ENCODE measurements at regions not wholly inside any gene's neighbourhood (a gene's known extent, or its start where the extent isn't known, plus 50 kb on each side); places are given as distances from the start of the nearest gene placed in this dataset.
"Not testable (repeated sequence)": the region's sequence is repeated elsewhere in the genome, so short reads cannot be mapped to it uniquely, and the experiment has no call there.

DNA sequence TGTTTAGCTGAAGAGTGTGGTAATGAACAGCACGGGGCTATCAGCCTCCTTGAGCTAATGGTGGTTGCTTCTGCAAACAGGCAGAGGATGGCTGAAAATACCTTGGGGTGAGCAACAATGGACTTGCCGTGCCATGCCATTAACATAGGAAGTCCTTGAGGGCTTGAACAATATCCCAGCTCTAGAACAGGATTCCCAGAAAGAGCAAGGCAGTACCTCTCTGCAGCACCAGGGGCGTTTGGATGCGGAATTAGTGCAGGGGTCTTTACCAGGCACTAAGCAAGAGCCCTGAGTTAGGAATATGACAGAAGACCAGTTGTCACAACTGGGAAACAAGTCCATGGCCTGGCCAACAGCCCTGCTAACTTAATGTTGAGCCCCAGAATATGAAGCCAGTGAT lies 143.2 kb upstream of the COBL start:
- no peak for DNase-seq

DNA sequence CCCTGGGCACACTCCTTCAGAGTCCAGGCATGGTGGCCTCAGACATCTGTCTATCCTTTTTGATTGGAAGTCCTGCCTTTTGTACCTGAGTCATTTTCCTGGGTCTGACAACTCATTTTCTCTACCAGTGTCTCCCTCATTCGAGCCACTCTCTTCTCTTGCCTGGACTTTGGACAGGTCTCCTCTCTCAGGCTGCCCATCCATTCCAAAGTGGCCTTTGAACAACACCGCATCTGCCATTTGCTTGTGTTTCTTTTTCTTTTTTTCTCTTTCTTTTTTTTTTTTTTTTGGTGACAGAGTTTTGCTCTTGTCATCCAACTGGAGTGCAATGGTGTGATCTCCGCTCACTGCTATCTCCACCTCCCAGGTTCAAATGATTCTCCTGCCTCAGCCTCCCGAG lies 142.1 kb upstream of the COBL start:
- no peak for DNase-seq

DNA sequence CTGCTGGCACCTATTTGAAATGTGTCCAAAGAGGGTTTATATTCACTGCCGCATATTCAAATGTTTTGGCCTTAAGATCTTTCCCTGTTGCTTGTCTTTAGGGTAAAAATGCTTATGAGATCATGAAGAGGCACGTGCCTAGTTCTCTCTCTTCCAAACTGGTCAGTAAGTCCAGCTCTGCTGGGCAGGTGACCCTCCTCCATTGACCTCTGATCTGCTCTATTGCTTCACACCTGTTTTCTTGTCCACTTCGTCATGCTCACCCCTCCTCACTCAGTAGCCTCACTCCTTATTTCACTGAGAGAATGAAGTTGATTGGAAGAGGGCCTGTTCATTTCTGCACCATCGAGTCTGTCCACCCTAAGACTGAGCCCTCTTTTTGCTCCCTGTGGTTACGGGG lies 140.5 kb upstream of the COBL start:
- DNase-seq = no peak

DNA sequence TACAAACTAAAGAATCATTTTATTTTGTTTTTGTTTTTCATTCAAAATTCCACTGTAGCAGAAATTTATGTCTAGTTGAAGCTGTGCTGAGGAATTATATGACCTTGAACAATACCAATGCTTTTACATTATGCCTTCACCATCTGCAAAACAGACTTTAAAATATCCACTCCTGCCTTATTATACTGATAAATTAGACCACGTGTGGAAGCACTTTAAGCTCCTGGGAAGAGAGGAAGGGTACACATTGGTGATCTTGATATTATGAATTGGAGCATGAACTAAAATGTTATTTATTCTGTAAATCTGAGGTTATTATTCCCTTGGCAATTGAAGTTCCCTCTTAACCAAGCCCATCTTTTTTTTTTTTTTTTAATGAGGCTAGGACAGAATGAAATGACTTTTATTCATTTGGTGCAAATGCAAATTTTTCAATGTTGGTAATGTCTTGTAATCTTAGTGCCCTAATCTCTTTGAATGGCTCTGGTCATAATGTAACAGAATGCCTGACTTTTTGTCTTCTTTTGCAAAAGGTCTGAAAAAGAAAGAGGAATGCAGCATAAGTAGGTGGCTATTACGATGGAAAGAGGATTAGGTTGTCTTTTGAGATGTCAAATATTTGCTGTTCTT lies 139.9 kb upstream of the COBL start:
- DNase-seq = no peak

DNA sequence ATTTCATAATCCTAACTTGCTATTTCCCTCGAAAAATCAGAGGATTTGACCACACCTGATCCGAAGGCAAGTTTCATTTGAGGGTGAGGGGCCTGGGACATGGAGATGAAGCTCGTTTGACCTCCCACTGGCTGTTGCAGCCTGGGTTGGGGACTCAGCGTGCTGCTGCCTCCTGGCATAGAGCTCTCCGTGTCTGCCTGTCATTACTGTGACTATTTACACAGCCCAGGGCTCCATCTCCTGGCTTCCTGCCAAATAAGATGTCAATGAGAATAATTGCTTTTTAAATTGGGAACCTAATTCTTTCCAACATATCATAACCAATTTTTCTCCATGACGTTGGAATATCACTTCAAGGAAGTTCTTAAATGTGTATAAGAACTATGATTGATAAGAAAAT lies 139.3 kb upstream of the COBL start:
- DNase-seq = no peak

DNA sequence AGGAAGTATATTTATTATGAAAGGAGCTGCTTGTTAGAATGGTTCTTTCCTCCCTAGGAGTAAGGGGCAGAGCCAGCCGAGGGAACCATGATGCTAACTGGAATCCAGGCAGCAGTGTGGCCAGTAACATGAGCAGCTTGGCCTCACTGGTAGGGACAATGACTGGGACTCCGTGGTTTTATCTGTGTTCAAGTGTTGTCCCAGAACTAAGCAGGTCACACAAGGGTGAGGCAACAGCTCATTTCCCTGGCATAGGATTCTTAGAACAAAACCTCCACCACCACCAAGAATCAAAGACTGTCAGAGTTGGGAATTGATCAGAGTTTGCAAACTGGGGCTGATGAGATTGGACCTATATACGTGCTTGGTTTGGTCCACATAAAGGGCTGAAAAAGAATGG lies 138.9 kb upstream of the COBL start:
- DNase-seq = no peak

DNA sequence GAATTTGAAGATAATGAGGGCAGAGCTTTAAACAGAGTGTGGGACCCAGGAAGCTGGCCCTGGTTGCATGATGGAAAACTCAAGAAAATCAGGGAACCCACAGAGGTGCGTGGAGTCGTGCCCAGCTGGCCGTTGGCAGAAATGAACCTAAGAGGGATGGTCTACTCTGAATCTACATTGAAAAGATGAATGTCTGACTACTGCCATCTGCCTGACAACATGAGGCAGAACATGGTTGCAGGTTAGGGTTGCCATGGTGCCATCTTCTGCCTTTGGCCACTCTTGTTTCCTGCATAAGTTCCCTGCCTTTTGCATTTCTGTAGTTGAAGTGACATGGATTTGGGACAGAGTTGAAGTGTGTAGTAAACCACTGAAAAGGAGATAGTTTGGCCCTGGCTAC lies 138.5 kb upstream of the COBL start:
- no peak for DNase-seq

DNA sequence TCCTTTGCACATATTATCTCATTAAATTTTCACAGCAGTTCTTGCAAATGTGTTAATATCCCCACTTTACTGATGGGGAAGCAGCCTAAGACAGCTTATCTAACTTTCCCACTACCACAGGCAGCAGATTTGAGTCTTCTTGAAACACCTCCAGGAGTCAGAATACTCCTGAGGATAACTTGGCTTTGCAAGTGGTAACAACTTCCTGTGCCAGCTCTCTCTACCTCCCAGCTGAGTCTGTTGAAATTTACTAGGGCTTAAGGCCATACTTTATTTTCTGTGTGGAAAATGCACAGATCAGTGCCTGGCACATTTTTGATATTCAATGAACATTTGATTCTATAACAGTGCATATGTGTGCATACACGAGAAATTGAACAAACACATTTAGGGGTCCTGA lies 136.1 kb upstream of the COBL start:
- no peak for DNase-seq

DNA sequence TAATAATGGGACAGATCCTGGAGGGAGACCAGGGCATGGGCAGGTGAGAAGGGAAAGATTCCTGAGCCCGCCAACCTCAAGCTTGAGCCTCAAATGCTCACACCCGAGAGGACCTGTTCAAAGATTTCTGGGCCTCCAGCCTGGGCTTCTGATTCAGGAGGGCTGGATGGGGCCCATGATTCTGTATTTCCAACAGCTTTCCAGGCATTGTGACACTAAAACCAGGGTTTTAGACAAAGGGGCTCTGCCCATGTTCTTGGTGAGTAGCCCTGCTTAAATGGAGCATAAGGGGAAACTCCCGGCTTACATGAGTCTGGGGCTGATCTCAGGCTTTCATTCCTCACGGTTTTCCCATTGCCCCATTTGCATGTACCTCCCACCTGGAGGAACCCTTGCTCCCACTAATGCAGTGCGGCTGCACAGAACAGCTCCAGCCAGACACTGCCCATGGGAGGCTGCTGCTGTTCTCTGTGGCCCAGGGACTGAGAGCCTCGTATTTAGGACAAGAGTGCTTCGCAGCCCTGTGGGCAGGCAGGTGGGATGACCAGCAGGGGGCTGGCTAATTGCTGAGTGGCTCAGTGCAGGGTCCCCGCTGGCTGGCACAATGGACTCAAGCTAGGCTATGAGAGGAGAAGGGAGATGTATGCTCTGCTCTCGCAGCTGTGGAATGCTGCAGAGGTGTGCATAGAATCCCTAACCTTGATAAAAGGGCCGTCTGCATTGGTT lies 135.3 kb upstream of the COBL start:
- DNase-seq = no peak

DNA sequence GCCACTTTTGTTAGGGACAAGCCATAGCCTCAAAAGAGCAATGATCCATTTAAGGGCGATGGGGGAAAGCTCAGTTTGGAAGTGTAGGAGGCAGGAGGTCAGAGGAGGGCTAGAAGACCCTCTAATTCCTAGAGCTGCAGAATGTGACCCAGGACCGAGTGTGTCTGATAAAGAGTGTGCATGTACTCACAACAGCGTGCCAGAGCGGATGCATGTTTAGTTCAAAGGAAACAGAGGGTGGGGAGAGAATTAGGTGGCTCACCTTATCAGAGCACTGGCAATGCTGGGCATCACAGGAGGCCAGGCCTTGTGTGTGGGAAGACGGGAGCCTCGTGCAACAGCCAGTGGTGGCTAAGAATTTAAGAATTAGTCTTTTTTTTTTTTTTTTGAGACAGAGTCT lies 133.9 kb upstream of the COBL start:
- no peak for DNase-seq

DNA sequence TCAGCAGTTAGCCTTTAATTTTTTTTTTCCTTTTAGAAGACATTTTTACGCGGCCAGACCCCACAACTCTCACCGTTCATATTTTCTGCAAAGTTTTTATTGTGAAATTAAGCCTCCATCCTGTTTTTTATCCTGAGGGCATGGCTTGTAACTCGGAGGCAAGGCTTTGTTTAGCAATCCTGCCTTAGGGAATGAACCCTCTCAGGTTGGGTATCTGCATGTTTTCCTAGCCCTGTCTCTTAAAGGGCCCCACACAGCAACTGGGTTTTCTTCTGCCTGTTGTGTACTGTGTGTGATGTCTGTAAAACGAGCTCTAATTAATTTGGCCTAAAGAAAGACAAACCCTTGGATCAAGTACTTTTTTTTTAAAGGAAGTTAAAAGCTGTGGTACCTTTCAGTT lies 130.2 kb upstream of the COBL start:
- no peak for DNase-seq

DNA sequence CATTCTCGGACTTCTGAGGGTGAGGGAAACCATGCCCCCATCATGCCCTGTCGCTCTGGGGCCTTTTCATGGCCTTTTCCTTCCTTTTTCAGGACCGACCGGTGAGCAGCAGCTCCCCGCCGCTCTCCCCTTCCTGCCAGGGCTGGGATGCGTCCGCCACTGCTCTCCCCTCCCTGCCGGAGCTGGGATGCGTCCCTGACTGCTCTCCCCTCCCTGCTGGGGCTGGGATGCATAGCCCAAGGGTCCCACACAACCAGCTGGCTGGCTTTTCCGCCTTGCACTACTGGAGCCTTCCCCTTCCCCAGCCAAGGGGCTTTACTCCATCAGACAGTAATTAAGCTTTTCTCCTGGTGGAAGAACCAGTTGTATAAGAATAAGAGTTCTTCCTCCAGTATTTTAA lies 129.7 kb upstream of the COBL start:
- DNase-seq = no peak

DNA sequence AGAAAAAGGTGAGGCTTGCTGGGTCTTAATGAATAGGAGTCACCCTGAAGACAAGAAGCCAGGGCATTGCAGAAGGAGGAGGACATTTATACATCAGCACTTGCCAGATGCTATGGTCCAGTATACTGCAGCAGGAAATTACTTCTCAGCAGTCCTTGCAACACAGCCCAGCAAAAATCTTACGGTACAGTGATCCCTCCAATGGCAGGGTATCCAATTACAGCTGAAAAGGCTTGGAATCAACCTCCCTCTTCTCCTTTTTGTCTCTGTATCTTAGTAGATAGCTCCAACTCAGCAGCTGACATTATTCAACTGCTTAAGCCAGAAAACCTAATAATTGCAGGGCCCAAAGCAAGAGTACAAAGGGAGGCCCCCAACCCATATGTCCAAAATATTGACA lies 128.3 kb upstream of the COBL start:
- DNase-seq = no peak

DNA sequence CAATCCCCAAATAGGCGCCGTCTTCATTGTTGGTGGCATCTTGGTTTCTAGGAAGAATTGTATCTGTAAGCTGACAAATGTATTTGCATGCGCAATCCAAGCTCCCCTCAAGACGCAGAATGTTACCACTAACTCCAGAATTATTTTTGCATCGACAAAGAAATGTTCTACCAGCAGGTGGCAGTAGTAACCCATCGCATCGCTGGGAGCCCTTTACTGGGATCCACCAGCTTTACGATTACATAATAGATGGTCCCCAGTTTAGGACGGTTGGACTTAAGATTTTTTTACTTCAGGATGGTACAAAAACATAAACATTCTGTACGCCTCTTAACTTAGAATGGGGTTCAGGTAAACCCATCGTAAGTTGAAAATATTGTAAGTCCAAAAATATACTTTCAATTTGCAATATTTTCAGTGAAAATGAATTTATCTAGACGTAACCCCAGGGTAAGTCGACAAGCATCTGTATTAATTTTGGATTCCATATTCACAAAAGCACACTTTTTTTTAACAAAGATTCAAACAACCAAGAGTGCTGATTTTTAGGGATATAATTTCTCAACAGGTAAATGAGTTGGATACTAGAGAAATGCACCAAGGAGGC lies 114.0 kb upstream of the COBL start:
- DNase-seq = peak; percentile 51

DNA sequence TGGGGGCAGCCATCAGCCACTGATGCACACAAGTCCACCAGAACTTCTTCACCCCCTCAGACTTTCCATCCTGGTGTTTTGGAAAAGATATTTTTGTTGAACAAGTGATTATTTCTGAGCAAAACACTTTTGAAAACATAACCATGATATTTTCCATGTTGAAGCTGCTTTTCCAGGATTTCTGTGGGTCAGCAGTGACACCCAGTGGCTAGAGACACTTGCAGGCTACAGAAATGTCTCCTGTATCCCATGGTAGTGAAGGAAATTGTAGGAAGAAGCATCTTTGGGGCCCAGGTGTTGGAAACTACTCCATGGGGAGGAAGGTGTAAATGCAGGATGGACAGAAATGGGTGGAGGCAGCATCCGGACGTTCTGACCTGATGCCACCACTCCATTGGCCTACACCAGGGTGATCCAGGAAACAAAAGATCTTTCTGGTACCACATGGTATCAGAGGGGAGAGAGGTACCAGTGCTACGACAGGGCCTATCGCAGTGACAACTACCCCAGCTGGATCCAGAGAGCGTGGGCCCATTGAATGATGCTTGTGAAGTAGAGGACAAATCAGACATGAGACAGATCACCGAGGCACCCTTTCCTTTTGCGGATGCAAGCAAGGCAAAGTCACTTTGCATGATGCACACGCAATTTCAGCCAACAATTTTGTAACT lies 111.7 kb upstream of the COBL start:
- DNase-seq = peak; percentile 17

DNA sequence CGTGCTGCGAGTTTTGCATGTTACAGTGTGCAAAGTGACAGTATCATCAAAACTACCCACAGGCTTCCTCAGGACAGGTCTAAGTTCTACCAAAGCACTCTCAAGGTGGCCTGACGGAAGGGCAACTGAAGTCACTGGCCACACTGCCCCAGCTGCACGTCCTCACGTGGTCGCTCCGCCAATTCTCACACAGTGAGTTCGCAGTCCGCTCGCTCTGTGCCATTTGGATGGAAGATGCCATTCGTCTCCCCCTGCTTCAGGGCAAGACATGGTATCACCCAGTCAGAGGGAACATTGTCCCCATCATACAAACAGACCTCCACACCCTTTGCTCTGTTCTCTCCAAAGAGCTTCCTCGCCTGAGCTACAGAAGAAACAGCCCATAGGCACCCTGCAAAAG lies 109.6 kb upstream of the COBL start:
- no peak for DNase-seq

DNA sequence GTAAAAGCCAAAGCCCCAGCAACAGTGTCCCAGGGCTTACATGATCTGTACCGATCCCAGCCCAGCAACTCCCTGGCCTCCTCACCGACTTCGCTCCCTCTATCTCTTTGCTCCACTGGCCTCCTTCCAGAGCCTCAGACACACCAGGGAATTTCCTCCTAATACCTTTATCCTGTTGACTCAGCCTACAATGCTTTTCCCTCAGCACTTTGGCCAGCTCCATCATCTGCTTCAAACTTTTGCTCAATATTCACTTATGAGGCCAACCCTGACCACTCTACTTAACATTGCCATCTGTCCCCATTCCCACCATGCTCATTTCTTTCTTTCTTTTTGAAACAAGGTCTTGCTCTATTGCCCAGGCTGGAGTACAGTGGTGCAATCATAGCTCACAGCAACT lies 93.3 kb upstream of the COBL start:
- not testable (repeated sequence) for DNase-seq

DNA sequence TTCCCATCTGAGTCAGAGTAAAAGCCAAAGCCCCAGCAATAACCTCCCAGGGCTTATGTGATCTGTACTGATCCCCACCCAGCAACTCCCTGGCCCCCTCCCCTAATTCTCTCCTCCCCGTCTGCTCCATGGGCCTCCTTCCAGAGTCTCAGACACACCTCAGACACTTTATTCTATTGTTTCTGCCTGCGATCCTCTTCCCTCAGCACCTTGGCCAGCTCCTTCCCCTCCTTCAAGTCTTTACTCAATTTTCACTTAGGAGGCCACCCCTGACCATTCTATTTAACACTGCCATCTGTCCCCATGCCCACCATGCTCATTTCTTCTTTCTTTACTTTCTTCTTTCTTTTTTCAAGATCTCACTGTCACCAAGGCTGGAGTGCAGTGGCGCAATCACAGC lies 81.0 kb upstream of the COBL start:
- DNase-seq = not testable (repeated sequence)

DNA sequence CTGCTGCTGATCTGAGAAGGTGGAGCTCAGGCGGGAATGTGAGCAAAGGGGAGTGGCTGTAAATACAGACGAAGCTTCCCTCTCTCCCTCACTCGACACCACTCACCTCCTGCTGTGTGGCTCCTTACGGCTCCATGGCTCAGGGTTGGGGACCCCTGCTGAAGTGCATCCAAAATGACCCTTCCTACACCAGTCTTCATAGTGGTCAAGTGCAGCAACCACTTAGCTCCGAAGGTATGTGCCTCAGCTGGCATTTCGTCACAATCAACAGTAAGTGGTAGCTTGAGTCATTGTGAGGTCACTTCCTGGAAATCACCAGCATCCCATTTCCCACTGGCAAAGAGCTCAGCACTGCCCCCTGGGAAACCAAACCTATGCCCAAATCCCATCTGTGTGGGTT lies 76.4 kb upstream of the COBL start:
- not testable (repeated sequence) for DNase-seq

DNA sequence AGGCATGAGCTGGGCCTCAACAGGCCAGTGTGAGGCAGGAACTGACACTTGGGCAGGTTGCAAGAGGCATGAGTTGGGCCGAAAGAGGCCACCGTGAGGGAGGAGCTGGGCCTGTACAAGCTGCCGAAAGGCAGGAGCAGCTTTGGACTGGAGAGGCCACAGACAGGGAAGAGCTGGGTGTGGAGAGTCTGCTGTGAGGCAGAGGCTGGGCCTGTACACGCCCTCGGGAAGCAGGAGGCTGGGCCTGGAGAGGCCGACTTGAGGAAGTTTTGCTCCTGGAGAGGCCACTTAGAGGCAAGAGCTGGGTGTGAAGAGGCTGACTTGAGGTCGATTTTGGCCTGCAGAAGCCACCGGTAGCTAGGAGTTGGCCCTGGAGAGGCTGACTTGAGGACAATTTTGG lies 73.3 kb upstream of the COBL start:
- DNase-seq = not testable (repeated sequence)

DNA sequence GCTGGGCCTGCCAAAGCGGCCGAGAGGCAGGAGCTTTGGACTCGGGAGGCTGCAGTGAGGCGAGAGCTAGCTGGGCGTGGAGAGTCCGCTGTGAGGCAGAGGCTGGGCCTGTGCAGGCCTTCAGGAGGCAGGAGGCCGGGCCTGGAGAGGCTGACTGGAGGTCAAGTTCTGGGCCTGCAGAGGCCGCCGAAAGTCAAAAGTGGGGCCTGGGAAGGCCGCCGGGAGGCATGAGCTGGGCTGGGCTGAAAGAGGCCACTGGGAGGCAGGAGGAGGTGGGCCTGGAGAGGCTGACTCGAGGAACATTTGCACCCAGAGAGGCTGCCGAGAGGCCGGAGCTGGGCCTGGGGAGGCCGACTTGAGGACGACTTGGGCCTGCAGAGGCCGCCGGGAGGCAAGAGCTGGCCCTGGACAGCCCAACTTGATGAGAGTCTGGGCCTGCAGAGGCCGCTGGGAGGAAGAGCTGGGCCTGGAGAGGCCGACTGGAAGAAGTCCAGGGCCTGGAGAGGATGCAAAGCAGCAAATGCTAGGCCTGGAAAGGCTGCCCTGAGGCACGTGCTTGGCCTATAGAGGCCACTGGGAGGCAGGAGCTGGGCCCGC lies 72.7 kb upstream of the COBL start:
- not testable (repeated sequence) for DNase-seq

DNA sequence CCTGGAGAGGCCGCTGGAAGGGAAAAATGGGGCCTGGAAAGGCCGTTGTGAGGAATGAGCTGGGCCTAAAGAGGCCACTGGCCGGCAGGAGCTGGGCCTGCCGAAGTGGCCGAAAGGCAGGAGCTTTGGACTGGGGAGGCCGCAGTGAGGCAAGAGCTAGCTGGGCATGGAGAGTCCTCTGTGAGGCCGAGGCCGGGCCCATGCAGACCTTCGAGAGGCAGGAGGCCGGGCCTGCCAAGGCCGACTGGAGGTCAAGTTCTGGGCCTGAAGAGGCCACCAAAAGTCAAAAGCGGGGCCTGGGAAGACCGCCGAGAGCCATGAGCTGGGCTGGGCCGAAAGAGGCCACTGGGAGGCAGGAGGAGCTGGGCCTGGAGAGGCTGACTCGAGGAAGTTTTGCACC lies 71.6 kb upstream of the COBL start:
- DNase-seq = not testable (repeated sequence)

DNA sequence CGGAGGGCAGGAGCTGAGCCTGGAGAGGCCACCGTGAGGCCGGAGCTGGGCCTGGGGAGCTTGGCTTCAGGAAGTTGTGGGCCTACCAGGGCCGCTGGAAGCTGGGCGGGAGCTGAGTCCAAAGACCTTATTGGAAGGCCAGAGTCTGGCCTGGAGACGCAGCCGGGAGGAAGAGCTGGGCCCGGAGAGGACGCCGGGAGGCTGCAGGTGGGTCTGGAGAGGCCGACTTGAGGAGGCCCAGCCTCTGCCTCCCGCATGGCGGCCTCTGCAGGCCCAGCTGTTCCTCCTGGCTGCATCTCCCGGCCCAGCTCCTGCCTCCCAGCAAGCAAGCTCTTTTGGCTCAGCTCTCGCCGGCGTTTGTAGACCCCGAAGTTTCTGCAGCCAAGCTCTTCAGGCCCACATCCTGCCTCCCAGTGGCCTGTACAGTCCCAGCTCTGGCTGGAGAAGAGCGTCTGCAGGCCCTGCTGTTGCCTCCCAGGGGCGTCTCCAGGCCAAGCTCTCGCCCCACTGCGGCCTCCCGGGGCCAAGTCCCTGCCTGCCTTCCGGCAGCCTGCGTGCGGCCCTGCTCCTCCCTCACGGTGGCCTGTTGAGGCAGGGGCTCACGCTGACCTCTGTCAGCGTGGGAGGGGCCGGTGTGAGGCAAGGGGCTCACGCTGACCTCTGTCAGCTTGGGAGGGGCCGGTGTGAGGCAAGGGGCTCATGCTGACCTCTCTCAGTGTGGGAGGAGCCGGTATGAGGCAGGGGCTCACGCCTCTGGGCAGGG lies 70.4 kb upstream of the COBL start:
- not testable (repeated sequence) for DNase-seq
